ENCODE measurements at regions not wholly inside any gene's neighbourhood (a gene's known extent, or its start where the extent isn't known, plus 50 kb on each side); places are given as distances from the start of the nearest gene placed in this dataset.

DNA sequence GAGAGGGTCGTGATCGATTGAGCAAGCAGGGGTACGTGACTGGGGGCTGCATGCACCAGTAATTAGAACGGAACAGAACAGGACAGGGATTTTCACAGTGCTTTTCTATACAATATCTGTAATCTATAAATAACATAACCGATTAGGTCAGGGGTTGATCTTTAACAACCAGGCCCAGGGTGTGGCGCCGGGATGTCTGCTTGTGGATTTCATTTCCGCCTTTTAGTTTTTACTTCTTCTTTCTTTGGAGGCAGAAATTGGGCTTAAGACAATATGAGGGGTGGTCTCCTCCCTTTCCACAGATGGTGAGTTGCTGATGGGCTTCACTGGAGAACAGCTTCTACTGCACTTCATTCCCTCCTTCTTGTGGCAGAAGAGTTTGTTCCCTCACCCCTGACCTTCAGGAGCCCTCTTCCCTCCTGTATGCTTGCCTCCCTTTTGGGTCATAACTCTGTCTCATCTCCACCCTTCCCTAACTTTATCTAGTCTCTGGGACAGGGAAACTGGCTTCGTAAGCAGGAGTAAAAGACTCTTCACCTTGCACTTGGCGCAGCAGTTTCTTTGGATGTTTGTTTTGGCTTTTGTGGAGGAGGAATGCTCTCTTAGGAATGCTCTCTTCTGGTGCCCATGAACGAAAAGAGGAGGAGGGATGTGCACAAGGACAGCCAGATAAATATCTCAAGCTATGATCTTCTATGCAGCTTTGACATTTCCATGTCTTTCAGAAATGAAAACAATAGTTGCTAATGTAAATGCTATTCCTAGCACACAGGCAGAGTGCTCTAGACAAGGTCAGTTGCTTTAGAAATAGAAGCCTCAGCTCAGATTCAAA is 139.8 kb upstream of the RPS23 start:
- no peak for DNase-seq (ENCODE audit: low spot score in 2 of 2)
- Histone ChIP-seq H3K4me1 (no peaks in the 10 kb centered on the region), H3K27me3 (ENCODE audit: low read depth) (no peaks in the 10 kb centered on the region), H3K36me3 (replicated peaks) (no peaks in the 10 kb centered on the region), H3K4me3 (no peak overlapping the region), H3K9me3 (no peaks in the 10 kb centered on the region)
- in situ Hi-C loops (cut with MboI; ENCODE audit: low sequenced_read_pairs), result no loop called here

DNA sequence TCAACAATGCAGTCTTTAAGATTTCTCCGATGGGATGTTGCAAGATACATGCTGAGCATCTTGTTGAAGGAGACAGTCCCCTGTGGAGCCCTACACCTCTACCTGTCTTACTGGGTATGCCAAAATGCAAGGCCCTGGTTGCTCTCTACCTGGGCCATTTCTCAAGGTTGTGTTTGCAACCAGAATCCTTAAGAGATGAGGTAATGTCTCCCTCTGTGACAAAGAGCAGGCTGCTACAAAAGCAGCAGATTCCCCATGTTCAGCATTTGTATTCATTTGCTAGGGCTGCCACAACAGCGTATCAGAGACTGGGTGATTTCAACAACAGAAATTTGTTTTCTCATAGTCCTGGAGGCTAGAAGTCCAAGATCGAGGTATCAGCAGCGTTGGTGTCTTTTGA is 138.4 kb upstream of the RPS23 start:
- H3K4me3 ChIP-seq, result no peak overlapping the region

DNA sequence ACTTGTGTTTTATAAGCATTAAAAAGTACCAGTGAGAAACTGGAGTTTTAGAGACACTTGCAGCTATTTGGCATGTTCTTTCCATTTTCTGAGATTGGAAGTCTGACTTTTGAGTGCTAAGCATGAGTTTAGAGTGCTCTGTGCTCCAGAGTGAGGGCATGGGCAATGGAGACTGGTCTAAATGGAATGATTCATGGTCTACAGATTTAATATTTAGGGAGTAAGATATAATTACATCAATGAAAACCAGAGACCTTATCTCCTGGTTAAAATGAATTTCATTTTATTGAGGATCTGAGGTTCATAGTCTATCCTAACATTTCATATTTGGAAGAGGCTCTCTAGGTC is 135.9 kb upstream of the RPS23 start:
- no peak for DNase-seq (ENCODE audit: low spot score in 2 of 2)
- Histone ChIP-seq H3K4me3 (no peak overlapping the region), H3K9me3 (no peaks in the 10 kb centered on the region), H3K4me1 (no peaks in the 10 kb centered on the region), H3K27me3 (ENCODE audit: low read depth) (no peaks in the 10 kb centered on the region), H3K36me3 (replicated peaks) (no peaks in the 10 kb centered on the region)
- in situ Hi-C loops (cut with MboI; ENCODE audit: low sequenced_read_pairs), result no loop called here

More for the DNA sequence above, 138.4 kb upstream of the RPS23 start:
- H3K27me3 ChIP-seq (ENCODE audit: low read depth), result no peaks in the 10 kb centered on the region
- H3K36me3 ChIP-seq (replicated peaks), result no peaks in the 10 kb centered on the region
- in situ Hi-C loops (cut with MboI; ENCODE audit: low sequenced_read_pairs), result no loop called here
- DNase-seq (ENCODE audit: low spot score in 2 of 2), result no peak
- no peaks in the 10 kb centered on the region for H3K9me3 ChIP-seq
- H3K4me1 ChIP-seq, result no peaks in the 10 kb centered on the region

DNA sequence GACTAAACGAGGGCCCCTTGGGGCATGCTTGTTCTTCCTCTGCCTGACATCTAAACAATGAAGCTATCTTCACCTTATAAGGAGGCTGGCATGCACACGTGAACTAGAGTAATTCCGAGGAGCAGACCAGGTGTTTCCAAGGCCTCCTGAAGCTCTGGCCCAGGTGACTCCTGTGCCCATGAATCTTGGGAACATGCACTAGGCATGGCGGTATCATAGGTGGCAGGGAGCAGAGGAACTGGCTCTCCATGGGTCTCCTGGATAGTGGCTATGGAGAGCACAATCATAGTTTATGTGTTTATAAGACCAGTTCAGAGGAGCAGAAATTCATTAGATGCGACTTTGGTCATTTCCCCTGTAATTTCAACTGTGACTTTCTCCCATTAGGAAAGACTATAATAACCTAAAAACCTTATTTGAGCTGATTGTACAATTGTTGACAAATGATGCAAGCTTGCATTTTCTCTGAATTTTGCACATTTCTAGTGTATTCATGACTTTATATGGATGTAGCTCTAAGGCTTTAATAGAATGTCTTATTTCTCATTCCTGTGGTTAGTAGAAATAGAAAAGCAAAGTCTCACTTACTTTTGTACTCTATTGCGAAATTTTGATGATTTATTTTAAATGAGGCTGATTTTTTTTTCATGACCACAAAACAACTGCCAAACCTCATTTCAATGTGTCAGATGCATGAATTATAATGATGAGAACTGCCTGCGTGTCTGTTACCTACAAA is 135.3 kb upstream of the RPS23 start:
- Histone ChIP-seq H3K4me3 (no peak overlapping the region), H3K27me3 (ENCODE audit: low read depth) (no peaks in the 10 kb centered on the region), H3K9me3 (no peaks in the 10 kb centered on the region), H3K36me3 (replicated peaks) (no peaks in the 10 kb centered on the region), H3K4me1 (no peaks in the 10 kb centered on the region)
- in situ Hi-C loops (cut with MboI; ENCODE audit: low sequenced_read_pairs), result no loop called here
- no peak for DNase-seq (ENCODE audit: low spot score in 2 of 2)

DNA sequence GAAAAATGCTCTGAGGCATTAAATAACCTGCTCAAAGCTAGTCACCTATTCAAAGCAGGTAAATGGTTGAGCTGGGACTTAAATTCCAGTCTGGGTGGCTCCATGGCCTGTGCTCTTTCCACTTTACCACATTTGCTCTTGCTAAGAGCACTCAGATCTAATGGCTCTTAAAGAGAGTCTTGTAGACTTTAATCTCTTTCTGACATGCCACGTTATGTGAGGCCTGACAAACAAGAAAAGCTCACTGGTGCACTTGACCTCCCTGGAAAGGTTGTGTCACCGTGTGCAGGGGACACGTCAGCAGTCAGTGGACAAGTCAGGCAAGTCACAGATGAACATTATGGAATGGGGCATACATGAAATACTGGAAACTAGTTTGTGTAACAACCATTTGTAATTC is 129.9 kb upstream of the RPS23 start:
- no peaks in the 10 kb centered on the region for H3K9me3 ChIP-seq
- H3K27me3 ChIP-seq (ENCODE audit: low read depth), result no peaks in the 10 kb centered on the region
- DNase-seq (ENCODE audit: low spot score in 2 of 2), result no peak
- no peaks in the 10 kb centered on the region for H3K36me3 ChIP-seq (replicated peaks)
- no peak overlapping the region for H3K4me3 ChIP-seq
- H3K4me1 ChIP-seq, result no peaks in the 10 kb centered on the region
- in situ Hi-C loops (cut with MboI; ENCODE audit: low sequenced_read_pairs), result no loop called here

DNA sequence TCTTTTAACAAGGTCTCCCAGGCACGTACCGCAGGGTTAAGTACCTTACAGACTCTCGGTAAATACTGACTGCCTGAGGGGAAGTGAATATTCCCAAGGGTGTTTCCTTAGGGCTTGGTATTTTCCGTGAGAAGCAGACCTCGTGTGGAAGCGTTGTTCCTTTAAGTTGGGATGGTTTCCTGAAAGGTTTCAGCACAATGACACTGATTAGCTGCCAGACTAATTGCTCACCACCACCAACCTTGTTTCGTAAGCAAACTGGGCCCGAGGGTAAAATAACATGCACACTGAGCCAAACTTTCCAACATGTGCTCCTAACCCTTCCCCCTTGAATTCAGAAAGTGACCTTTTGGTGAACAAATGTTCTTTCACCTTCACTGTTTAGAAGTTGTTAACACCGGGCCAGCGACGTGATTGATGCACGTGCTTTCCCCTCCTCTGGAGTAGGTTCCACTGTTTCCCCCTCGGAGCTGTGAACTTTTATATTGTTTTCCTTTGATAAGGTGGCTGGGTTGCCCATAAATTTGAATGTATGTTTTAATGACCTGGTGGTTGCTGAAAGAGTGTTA is 128.1 kb upstream of the RPS23 start:
- H3K4me3 ChIP-seq, result no peak overlapping the region
- no peaks in the 10 kb centered on the region for H3K9me3 ChIP-seq
- H3K27me3 ChIP-seq (ENCODE audit: low read depth), result no peaks in the 10 kb centered on the region; the same call in 1 of the 2 replicates
- DNase-seq (ENCODE audit: low spot score in 2 of 2), result no peak
- in situ Hi-C loops (cut with MboI; ENCODE audit: low sequenced_read_pairs), result no loop called here
- H3K4me1 ChIP-seq, result no peaks in the 10 kb centered on the region
- no peaks in the 10 kb centered on the region for H3K36me3 ChIP-seq (replicated peaks)

DNA sequence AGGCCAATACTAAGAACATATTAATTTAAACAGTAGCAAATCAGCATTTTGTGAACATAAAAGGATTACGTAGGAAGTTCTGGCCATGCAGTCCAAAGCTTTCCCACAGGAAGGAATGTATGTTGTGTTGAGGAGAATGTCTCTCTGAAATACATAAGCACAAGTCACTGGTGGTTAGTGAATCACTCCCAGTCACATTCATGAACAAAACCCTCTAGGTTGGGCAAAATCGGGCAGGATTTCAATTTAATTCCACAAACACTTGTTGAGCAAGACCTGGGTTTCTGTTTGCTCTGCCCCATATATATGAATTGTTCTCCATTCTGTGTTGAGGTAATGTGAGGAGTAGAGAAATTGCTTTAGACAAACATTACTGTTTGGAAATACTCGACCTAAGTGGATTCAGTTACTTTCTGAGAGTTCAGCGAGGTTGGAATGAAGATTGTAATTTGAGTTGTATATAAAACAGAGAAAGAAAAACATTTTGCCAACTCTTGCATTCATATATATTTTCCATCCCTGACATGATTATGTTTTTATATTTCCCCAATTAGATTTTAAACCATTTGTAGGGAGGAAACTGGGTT is 127.6 kb upstream of the RPS23 start:
- H3K36me3 ChIP-seq (replicated peaks), result no peaks in the 10 kb centered on the region
- no peaks in the 10 kb centered on the region; the same call in 1 of the 2 replicates for H3K27me3 ChIP-seq (ENCODE audit: low read depth)
- in situ Hi-C loops (cut with MboI; ENCODE audit: low sequenced_read_pairs), result no loop called here
- DNase-seq (ENCODE audit: low spot score in 2 of 2), result no peak
- H3K9me3 ChIP-seq, result no peaks in the 10 kb centered on the region
- H3K4me1 ChIP-seq, result no peaks in the 10 kb centered on the region
- H3K4me3 ChIP-seq, result no peak overlapping the region

DNA sequence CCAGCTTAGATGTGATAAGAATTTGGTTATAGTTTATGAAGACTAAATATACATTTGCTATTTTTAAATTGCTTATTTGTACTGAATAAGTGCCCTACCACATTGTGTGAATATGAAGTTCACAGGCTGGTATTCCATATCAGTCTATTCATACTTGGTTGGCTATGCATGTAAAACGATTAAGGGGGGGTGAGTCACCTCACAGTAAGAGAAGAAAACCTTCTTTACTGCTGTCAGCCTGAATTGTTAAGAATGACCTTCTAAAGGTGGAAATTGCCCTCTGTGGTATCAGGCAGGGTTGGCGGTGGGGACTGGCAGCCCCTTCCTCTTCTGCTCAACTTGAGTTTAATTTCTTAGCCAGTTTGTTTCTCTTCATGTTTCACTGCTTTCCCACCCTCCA is 127.0 kb upstream of the RPS23 start:
- Histone ChIP-seq H3K4me3 (no peak overlapping the region), H3K27me3 (ENCODE audit: low read depth) (no peaks in the 10 kb centered on the region; the same call in 1 of the 2 replicates), H3K36me3 (replicated peaks) (no peaks in the 10 kb centered on the region), H3K4me1 (no peaks in the 10 kb centered on the region), H3K9me3 (no peaks in the 10 kb centered on the region)
- in situ Hi-C loops (cut with MboI; ENCODE audit: low sequenced_read_pairs), result no loop called here
- no peak for DNase-seq (ENCODE audit: low spot score in 2 of 2)

DNA sequence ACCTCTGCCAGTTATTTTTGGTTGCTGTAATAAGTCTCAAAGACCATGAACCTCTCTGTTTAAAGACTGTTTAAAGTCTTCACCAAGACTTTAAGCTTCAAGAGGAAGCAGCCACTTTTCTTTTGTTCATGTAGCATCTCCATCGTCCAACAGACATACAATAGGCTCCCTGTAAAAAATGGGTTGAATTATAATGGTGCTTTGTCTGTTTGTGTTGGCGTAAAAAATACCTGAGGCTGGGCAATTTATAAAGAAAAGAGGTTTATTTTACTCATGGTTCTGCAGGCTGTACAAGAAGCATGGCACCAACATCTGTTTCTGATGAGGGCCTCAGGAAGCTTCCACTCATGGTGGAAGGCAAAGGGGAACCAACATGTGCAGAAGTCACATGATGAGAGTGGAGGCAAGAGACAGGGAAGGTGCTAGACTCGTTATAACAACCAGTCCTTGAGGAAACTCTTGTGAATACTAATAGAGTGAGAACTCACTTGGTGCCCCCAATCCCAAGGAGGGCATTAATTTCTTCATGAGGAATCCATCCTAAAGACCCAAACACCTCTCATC is 126.3 kb upstream of the RPS23 start:
- in situ Hi-C loops (cut with MboI; ENCODE audit: low sequenced_read_pairs), result no loop called here
- Histone ChIP-seq H3K27me3 (ENCODE audit: low read depth) (no peaks in the 10 kb centered on the region; the same call in 1 of the 2 replicates), H3K9me3 (no peaks in the 10 kb centered on the region), H3K4me1 (no peaks in the 10 kb centered on the region), H3K4me3 (no peak overlapping the region), H3K36me3 (replicated peaks) (no peaks in the 10 kb centered on the region)
- DNase-seq (ENCODE audit: low spot score in 2 of 2), result no peak

DNA sequence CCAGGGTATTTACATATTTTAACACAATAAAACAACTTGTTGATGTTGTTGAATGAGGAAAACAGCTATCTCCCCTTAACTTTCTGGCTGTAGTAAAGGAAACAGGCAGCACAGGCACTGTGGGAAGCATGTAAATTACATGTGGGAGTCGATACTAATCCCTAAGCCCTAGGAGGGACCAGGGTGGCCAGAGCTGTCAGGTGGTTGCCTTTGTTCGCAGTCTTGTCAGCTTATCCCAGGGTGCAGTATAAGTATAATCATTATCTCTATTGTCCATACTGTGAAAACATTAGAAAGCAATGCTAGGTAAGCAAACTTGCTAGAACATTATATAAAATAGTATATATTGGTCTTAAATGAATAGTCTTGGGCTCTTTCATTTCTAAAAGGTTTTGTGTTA is 125.6 kb upstream of the RPS23 start:
- Histone ChIP-seq H3K4me3 (no peak overlapping the region), H3K9me3 (no peaks in the 10 kb centered on the region), H3K27me3 (ENCODE audit: low read depth) (peaks cover 3% of the 10 kb centered on the region; the same call in 1 of the 2 replicates), H3K4me1 (no peaks in the 10 kb centered on the region), H3K36me3 (replicated peaks) (no peaks in the 10 kb centered on the region)
- no peak for DNase-seq (ENCODE audit: low spot score in 2 of 2)
- in situ Hi-C loops (cut with MboI; ENCODE audit: low sequenced_read_pairs), result no loop called here

DNA sequence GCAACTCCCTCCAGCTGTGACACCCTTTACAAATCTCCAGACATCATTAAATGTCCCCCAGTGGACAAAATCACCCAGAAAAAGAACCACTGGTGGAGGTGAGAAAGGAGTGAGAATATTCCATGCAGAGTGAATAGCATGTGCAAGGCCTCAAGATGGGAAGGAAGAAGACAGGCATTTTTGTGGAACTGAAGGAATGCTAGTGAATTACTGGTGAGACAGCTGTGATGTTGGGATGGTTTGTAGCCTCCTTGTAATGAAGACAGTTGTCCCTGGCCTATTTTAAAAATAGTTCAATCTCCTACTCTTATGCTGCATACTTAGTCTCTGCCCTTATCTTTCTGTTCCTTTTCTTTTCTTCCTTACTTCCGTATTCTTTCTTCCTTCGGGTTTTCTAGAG is 124.9 kb upstream of the RPS23 start:
- H3K9me3 ChIP-seq, result no peaks in the 10 kb centered on the region
- H3K4me1 ChIP-seq, result no peaks in the 10 kb centered on the region
- H3K27me3 ChIP-seq (ENCODE audit: low read depth), result peaks cover 3% of the 10 kb centered on the region; the same call in 1 of the 2 replicates
- DNase-seq (ENCODE audit: low spot score in 2 of 2), result no peak
- no peaks in the 10 kb centered on the region for H3K36me3 ChIP-seq (replicated peaks)
- in situ Hi-C loops (cut with MboI; ENCODE audit: low sequenced_read_pairs), result no loop called here
- no peak overlapping the region for H3K4me3 ChIP-seq

DNA sequence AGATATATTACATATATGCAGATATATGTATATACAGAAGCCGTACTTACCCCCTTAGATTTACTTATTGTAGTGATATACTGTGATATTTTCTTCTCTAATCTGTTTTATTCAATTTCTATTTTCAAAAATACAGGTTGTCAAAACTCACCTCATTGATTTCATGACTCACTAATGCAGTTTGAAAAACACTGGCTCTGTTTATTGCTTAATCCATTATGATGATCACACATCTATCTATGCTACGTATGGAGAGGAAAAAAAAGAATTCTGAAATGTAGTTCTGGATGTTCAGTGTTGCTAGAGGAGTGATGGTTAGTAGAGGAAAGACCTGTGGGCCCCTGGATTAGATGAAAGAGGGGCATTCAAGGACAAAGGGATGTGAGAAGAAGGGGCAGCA is 121.0 kb upstream of the RPS23 start:
- Histone ChIP-seq H3K36me3 (replicated peaks) (no peaks in the 10 kb centered on the region), H3K4me3 (no peak overlapping the region), H3K4me1 (no peaks in the 10 kb centered on the region), H3K9me3 (no peaks in the 10 kb centered on the region), H3K27me3 (ENCODE audit: low read depth) (peaks cover 7% of the 10 kb centered on the region)
- in situ Hi-C loops (cut with MboI; ENCODE audit: low sequenced_read_pairs), result no loop called here
- DNase-seq (ENCODE audit: low spot score in 2 of 2), result no peak

DNA sequence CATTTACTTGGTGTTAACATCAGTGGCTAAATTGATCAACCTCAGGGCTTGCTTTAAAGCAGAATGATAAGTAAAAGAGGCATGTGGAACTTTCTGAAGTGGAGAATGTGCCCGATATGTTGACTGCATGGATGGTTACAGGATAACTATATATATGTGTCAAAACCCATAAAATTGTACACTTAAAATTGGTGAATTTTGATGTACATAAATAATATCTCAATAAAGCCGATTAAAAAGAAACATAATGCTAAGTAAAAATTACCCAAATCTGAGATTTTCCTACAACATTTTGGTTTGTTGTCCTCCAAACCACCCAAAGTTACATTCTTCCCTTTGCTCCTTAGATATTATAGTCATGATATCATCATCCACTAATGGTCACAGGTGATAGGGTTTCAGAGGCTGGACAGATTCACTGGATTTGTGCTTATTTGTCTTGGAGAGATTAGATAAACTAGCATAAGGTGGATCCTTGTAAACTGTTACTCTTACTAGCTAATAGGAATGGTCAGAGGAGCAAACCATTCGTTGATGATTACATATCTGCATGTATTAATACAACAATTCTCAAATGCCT is 119.7 kb upstream of the RPS23 start:
- H3K27me3 ChIP-seq (ENCODE audit: low read depth), result peaks cover 7% of the 10 kb centered on the region
- in situ Hi-C loops (cut with MboI; ENCODE audit: low sequenced_read_pairs), result no loop called here
- H3K9me3 ChIP-seq, result no peaks in the 10 kb centered on the region
- no peak overlapping the region for H3K4me3 ChIP-seq
- no peak for DNase-seq (ENCODE audit: low spot score in 2 of 2)
- H3K4me1 ChIP-seq, result no peaks in the 10 kb centered on the region
- H3K36me3 ChIP-seq (replicated peaks), result no peaks in the 10 kb centered on the region
